Kidney (tissue), 13 donors: ENCODE measurements at regions not wholly inside any gene's neighbourhood (a gene's known extent, or its start where the extent isn't known, plus 50 kb on each side); places are given as distances from the start of the nearest gene placed in this dataset.

ENCODE experiments used
- DNase-seq, 5 donors: peaks; one replicate each; pipeline ENCODE4 v3.0.0-alpha.2; 2013 to 2020
- FAIRE-seq: peaks from 2 replicates; lab custom pipeline; 2012; peaks lifted over from hg19 to GRCh38; lab: Jason Lieb, UNC
- H3K27ac ChIP-seq, 2 donors: one replicate each; pipeline ENCODE4 v1.7.0; 2013; ENCODE audit warnings: low read depth in 2 of 2, low read length in 2 of 2, inconsistent platforms in 1 of 2
- H3K27me3 ChIP-seq: one replicate; pipeline ENCODE4 v1.7.1; 2013; ENCODE audit warnings: low read length, inconsistent platforms; ENCODE audit not compliant: control insufficient read depth, insufficient read depth
- H3K36me3 ChIP-seq, 3 donors: one replicate each; pipeline versions ENCODE4 v1.7.0 to v1.7.1; 2013; ENCODE audit warnings: low read length in 3 of 3, control low read depth in 1 of 3, inconsistent platforms in 1 of 3; ENCODE audit not compliant: insufficient read depth in 3 of 3, control insufficient read depth in 2 of 3
- H3K4me1 ChIP-seq, 3 donors: one replicate each; pipeline versions ENCODE4 v1.7.0 to v1.7.1; 2013; ENCODE audit warnings: low read length in 3 of 3, inconsistent platforms in 1 of 3, low read depth in 1 of 3; ENCODE audit not compliant: control insufficient read depth in 2 of 3, insufficient read depth in 2 of 3
- H3K4me3 ChIP-seq, 3 donors: one replicate each; pipeline versions ENCODE4 v1.7.0 to v1.8.1; 2013; ENCODE audit warnings: low read length in 3 of 3, control low read depth in 1 of 3, inconsistent platforms in 1 of 3
- H3K9ac ChIP-seq, 3 donors: one replicate each; pipeline versions ENCODE4 v1.7.0 to v1.7.1; 2013; ENCODE audit warnings: low read length in 3 of 3, control low read depth in 1 of 3, inconsistent platforms in 1 of 3
- H3K9me3 ChIP-seq, 3 donors: one replicate each; pipeline versions ENCODE4 v1.7.0 to v1.7.1; 2013; ENCODE audit warnings: low read length in 3 of 3, control low read depth in 1 of 3, inconsistent platforms in 1 of 3; ENCODE audit not compliant: control insufficient read depth in 2 of 3, insufficient read depth in 1 of 3
- intact Hi-C: fragments of 100-400 bp; cut with DNase I; formaldehyde crosslinking; loops from one replicate; pipeline ENCODE4 v1.11.1; 2022
- TF ChIP-seq, protein P1 (sequence below): IDR thresholded peaks from 3 replicates; pipeline ENCODE4 v1.5.1; 2012; ENCODE audit warnings: mild to moderate bottlenecking, moderate library complexity, borderline replicate concordance; ENCODE audit not compliant: insufficient read depth; ENCODE audit errors: extremely low read depth
- donor health status: control.
- donor health status: control.
- donor health status: control.
- donor health status: control.
- donor health status: control.
- donor health status: DM: yes; HTN: yes; CAD: no.
- donor health status: Normal renal cell carcinoma (clear cell type).

- no peak for FAIRE-seq
- TF ChIP-seq, protein P1, sequence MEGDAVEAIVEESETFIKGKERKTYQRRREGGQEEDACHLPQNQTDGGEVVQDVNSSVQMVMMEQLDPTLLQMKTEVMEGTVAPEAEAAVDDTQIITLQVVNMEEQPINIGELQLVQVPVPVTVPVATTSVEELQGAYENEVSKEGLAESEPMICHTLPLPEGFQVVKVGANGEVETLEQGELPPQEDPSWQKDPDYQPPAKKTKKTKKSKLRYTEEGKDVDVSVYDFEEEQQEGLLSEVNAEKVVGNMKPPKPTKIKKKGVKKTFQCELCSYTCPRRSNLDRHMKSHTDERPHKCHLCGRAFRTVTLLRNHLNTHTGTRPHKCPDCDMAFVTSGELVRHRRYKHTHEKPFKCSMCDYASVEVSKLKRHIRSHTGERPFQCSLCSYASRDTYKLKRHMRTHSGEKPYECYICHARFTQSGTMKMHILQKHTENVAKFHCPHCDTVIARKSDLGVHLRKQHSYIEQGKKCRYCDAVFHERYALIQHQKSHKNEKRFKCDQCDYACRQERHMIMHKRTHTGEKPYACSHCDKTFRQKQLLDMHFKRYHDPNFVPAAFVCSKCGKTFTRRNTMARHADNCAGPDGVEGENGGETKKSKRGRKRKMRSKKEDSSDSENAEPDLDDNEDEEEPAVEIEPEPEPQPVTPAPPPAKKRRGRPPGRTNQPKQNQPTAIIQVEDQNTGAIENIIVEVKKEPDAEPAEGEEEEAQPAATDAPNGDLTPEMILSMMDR, result no peak
Measured at GRCh38 chr14:40685764-40686163, 920.9 kb upstream of the LRFN5 start.

DNA sequence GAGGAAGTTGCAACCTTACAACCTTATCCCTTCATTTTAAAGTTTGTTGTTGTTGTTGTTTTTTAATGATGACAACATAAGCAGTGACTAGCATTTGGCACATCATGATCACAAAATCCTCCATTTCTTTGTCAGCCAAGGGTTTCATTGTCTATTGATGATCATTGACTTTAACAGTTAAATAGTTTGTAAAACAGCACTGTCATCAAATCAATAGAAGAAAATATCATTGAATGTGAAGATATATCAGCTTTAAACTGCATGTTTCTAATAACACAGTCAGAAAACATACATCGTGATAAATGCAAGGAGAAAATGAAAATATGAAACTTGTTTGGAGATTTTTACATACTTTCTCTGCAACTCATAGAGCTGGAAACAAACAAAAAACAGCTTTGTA, 922.3 kb upstream of the LRFN5 start:
- Histone ChIP-seq H3K4me3 (no peak overlapping the region), H3K4me1 (no peaks in the 10 kb centered on the region), H3K27ac (no peak overlapping the region), H3K27me3 (no peaks in the 10 kb centered on the region), H3K9ac (no peak overlapping the region), H3K36me3 (no peaks in the 10 kb centered on the region), H3K9me3 (no peaks in the 10 kb centered on the region)
- DNase-seq, result no peak
- intact Hi-C loops, result no loop called here
- TF ChIP-seq, protein P1, result no peak
- no peak for FAIRE-seq

More at GRCh38 chr14:40685764-40686163, 920.9 kb upstream of the LRFN5 start:
- intact Hi-C loops, result no loop called here
- Histone ChIP-seq H3K4me3 (no peak overlapping the region), H3K4me1 (no peaks in the 10 kb centered on the region), H3K9me3 (no peaks in the 10 kb centered on the region), H3K27me3 (no peaks in the 10 kb centered on the region), H3K27ac (no peak overlapping the region), H3K36me3 (no peaks in the 10 kb centered on the region), H3K9ac (no peak overlapping the region)
- no peak for DNase-seq

GRCh38 chr14:40682131-40682913, 924.4 kb upstream of the LRFN5 start:
- intact Hi-C loops, result no loop called here
- TF ChIP-seq, protein P1, result no peak
- DNase-seq (peak in 3 of 5 donors; percentile 7 to 12 (median 8)), FAIRE-seq (no peak)
- no peak overlapping the region for H3K4me3 ChIP-seq
- no peaks in the 10 kb centered on the region for H3K36me3 ChIP-seq
- no peak overlapping the region for H3K9ac ChIP-seq
- H3K27me3 ChIP-seq, result no peaks in the 10 kb centered on the region
- no peak overlapping the region for H3K27ac ChIP-seq
- no peaks in the 10 kb centered on the region for H3K4me1 ChIP-seq
- no peaks in the 10 kb centered on the region for H3K9me3 ChIP-seq
